GM18499 (cell line): ENCODE measurements at regions not wholly inside any gene's neighbourhood (a gene's known extent, or its start where the extent isn't known, plus 50 kb on each side); places are given as distances from the start of the nearest gene placed in this dataset.
"Not testable (repeated sequence)": the region's sequence is repeated elsewhere in the genome, so short reads cannot be mapped to it uniquely, and the experiment has no call there.

Source experiments
- ATAC-seq: cut with Tn5 transposase; IDR thresholded peaks from one replicate; pipeline ENCODE4 v1.9.1; 2021; ENCODE audit warnings: moderate number of reproducible peaks; ENCODE audit not compliant: insufficient read depth, unreplicated experiment

GRCh38 chr15:20628538-20628937 lies 86.9 kb upstream of the GOLGA6L6 start:
- ATAC-seq = not testable (repeated sequence)

- not testable (repeated sequence) for ATAC-seq
Observed at GRCh38 chr15:20625469-20625868, 83.9 kb upstream of the GOLGA6L6 start.

GRCh38 chr15:20624085-20624484 lies 82.5 kb upstream of the GOLGA6L6 start:
- ATAC-seq = not testable (repeated sequence)

- ATAC-seq = peak; percentile 68
Observed at GRCh38 chr15:20622117-20622516, 80.5 kb upstream of the GOLGA6L6 start.

- not testable (repeated sequence) for ATAC-seq
Observed at GRCh38 chr15:20614549-20614948, 72.9 kb upstream of the GOLGA6L6 start.

- ATAC-seq = not testable (repeated sequence)
Observed at GRCh38 chr15:20612796-20613195, 71.2 kb upstream of the GOLGA6L6 start.

- ATAC-seq = not testable (repeated sequence)
Observed at GRCh38 chr15:20612356-20612755, 70.8 kb upstream of the GOLGA6L6 start.

- ATAC-seq = not testable (repeated sequence)
Observed at GRCh38 chr15:20611667-20612290, 70.2 kb upstream of the GOLGA6L6 start.

GRCh38 chr15:20608179-20608578 lies 66.6 kb upstream of the GOLGA6L6 start:
- not testable (repeated sequence) for ATAC-seq

GRCh38 chr15:20597245-20597644 lies 55.6 kb upstream of the GOLGA6L6 start:
- not testable (repeated sequence) for ATAC-seq

GRCh38 chr15:20594219-20594618 lies 52.6 kb upstream of the GOLGA6L6 start:
- ATAC-seq = not testable (repeated sequence)

GRCh38 chr15:20591936-20592335 lies 50.3 kb upstream of the GOLGA6L6 start:
- not testable (repeated sequence) for ATAC-seq
